Neural cell (in vitro differentiated cells): ENCODE measurements at regions not wholly inside any gene's neighbourhood (a gene's known extent, or its start where the extent isn't known, plus 50 kb on each side); places are given as distances from the start of the nearest gene placed in this dataset.

Source experiments
- EP300 ChIP-seq: fragments of 450-650 bp; conservative IDR thresholded peaks from 2 replicates; pipeline ENCODE4 v1.6.1; 2014; ENCODE audit warnings: antibody characterized with exemption, mild to moderate bottlenecking, moderate library complexity; ENCODE audit not compliant: poor library complexity, severe bottlenecking
- EZH2 ChIP-seq: fragments of 200-600, 300-800 bp; shearing (Covaris generic), sonication (generic); IDR thresholded peaks from 2 replicates; pipeline ENCODE4 v1.6.1; 2014; ENCODE audit warnings: antibody characterized with exemption, low read length, borderline replicate concordance, mild to moderate bottlenecking; ENCODE audit not compliant: insufficient read depth, poor library complexity, severe bottlenecking
- MXI1 ChIP-seq: fragments of 450-650 bp; conservative IDR thresholded peaks from 2 replicates; pipeline ENCODE4 v1.6.1; 2014; ENCODE audit warnings: antibody characterized with exemption, mild to moderate bottlenecking; ENCODE audit not compliant: poor library complexity, severe bottlenecking
- POLR2AphosphoS5 ChIP-seq: IDR thresholded peaks from 2 replicates; pipeline ENCODE4 v1.6.1; 2012
- RAD21 ChIP-seq: fragments of 450-650 bp; conservative IDR thresholded peaks from 2 replicates; pipeline ENCODE4 v1.6.1; 2014; ENCODE audit warnings: antibody characterized with exemption, mild to moderate bottlenecking, moderate library complexity
- REST ChIP-seq: IDR thresholded peaks from 2 replicates; pipeline ENCODE4 v1.6.1; 2012; ENCODE audit warnings: borderline replicate concordance
- SMC3 ChIP-seq: fragments of 450-650 bp; conservative IDR thresholded peaks from 2 replicates; pipeline ENCODE4 v1.6.1; 2014; ENCODE audit warnings: antibody characterized with exemption, mild to moderate bottlenecking, moderate library complexity; ENCODE audit not compliant: poor library complexity
- TAF1 ChIP-seq: IDR thresholded peaks from 2 replicates; pipeline ENCODE4 v1.6.1; 2012; ENCODE audit warnings: low read depth
- TF ChIP-seq, protein P1 (sequence below): fragments of 450-650 bp; IDR thresholded peaks from 2 replicates; pipeline ENCODE4 v1.5.1; 2014; ENCODE audit warnings: antibody characterized with exemption, mild to moderate bottlenecking, moderate library complexity; ENCODE audit not compliant: poor library complexity, severe bottlenecking

DNA sequence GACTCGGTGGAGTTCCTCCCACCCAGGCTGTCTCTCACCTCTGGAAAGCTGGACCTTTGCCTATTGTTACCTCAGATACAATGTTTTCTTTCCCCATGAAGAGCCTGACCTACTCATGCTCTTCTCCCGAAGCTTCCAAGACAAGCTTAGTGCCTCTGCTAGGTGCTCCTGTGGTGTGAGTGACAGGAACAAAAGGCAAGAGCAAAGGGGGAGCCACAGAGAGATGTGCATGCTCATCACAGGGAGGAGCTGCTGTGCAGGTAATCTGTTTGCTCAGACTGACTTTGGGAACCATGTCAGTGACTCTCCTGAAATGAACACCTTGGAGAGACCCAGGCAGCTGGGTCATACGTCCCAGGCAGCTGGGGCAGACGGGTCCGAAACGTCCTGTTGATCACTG is 53.6 kb upstream of the VSTM5 start:
- TF ChIP-seq TAF1 (no peak), EZH2 (no peak), MXI1 (no peak), EP300 (no peak), RAD21 (peak; percentile 56), POLR2AphosphoS5 (no peak), SMC3 (peak; percentile 38), REST (no peak)
- TF ChIP-seq, protein P1, sequence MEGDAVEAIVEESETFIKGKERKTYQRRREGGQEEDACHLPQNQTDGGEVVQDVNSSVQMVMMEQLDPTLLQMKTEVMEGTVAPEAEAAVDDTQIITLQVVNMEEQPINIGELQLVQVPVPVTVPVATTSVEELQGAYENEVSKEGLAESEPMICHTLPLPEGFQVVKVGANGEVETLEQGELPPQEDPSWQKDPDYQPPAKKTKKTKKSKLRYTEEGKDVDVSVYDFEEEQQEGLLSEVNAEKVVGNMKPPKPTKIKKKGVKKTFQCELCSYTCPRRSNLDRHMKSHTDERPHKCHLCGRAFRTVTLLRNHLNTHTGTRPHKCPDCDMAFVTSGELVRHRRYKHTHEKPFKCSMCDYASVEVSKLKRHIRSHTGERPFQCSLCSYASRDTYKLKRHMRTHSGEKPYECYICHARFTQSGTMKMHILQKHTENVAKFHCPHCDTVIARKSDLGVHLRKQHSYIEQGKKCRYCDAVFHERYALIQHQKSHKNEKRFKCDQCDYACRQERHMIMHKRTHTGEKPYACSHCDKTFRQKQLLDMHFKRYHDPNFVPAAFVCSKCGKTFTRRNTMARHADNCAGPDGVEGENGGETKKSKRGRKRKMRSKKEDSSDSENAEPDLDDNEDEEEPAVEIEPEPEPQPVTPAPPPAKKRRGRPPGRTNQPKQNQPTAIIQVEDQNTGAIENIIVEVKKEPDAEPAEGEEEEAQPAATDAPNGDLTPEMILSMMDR, result peak; percentile 43
